Liver (tissue), 3 donors: ENCODE measurements at regions not wholly inside any gene's neighbourhood (a gene's known extent, or its start where the extent isn't known, plus 50 kb on each side); places are given as distances from the start of the nearest gene placed in this dataset.

Experiments used
- GABPA ChIP-seq, 2 donors: IDR thresholded peaks in 1 of 2; conservative IDR thresholded peaks in 1 of 2; 2 replicates each; pipeline ENCODE4 v1.6.1; 2016; ENCODE audit warnings: antibody characterized with exemption in 2 of 2, mild to moderate bottlenecking in 1 of 2, moderate library complexity in 1 of 2
- JUND ChIP-seq, 2 donors: IDR thresholded peaks; 2 replicates each; pipeline ENCODE4 v1.6.1; 2016; ENCODE audit warnings: antibody characterized with exemption in 2 of 2
- NR2F2 ChIP-seq: IDR thresholded peaks from 2 replicates; pipeline ENCODE4 v1.6.1; 2016; ENCODE audit warnings: antibody characterized with exemption
- TF ChIP-seq, protein P1 (sequence below): IDR thresholded peaks from 2 replicates; pipeline ENCODE4 v1.6.1; 2016; ENCODE audit warnings: antibody characterized with exemption, mild to moderate bottlenecking
- TF ChIP-seq, protein P2 (sequence below): fragments of 150-350 bp; IDR thresholded peaks from 2 replicates; pipeline ENCODE4 v1.5.1; 2017; ENCODE audit warnings: improper control_type of control experiment, low read depth, low read length; ENCODE audit not compliant: missing input control
- donor health status: healthy.
- donor health status: healthy.

GRCh38 chr3:20254268-20255117 is 68.5 kb upstream of the SGO1 start:
- TF ChIP-seq, protein P1, sequence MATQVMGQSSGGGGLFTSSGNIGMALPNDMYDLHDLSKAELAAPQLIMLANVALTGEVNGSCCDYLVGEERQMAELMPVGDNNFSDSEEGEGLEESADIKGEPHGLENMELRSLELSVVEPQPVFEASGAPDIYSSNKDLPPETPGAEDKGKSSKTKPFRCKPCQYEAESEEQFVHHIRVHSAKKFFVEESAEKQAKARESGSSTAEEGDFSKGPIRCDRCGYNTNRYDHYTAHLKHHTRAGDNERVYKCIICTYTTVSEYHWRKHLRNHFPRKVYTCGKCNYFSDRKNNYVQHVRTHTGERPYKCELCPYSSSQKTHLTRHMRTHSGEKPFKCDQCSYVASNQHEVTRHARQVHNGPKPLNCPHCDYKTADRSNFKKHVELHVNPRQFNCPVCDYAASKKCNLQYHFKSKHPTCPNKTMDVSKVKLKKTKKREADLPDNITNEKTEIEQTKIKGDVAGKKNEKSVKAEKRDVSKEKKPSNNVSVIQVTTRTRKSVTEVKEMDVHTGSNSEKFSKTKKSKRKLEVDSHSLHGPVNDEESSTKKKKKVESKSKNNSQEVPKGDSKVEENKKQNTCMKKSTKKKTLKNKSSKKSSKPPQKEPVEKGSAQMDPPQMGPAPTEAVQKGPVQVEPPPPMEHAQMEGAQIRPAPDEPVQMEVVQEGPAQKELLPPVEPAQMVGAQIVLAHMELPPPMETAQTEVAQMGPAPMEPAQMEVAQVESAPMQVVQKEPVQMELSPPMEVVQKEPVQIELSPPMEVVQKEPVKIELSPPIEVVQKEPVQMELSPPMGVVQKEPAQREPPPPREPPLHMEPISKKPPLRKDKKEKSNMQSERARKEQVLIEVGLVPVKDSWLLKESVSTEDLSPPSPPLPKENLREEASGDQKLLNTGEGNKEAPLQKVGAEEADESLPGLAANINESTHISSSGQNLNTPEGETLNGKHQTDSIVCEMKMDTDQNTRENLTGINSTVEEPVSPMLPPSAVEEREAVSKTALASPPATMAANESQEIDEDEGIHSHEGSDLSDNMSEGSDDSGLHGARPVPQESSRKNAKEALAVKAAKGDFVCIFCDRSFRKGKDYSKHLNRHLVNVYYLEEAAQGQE: no peak
- TF ChIP-seq JUND (IDR thresholded peaks at IDR 0.05) (no peak), GABPA (IDR thresholded peaks at IDR 0.05 in 1 of 2, conservative IDR thresholded peaks at IDR 0.05 in 1 of 2) (no peak), NR2F2 (no peak)
- TF ChIP-seq, protein P2, sequence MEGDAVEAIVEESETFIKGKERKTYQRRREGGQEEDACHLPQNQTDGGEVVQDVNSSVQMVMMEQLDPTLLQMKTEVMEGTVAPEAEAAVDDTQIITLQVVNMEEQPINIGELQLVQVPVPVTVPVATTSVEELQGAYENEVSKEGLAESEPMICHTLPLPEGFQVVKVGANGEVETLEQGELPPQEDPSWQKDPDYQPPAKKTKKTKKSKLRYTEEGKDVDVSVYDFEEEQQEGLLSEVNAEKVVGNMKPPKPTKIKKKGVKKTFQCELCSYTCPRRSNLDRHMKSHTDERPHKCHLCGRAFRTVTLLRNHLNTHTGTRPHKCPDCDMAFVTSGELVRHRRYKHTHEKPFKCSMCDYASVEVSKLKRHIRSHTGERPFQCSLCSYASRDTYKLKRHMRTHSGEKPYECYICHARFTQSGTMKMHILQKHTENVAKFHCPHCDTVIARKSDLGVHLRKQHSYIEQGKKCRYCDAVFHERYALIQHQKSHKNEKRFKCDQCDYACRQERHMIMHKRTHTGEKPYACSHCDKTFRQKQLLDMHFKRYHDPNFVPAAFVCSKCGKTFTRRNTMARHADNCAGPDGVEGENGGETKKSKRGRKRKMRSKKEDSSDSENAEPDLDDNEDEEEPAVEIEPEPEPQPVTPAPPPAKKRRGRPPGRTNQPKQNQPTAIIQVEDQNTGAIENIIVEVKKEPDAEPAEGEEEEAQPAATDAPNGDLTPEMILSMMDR: no peak
